SK-N-SH (cell line): ENCODE measurements at regions not wholly inside any gene's neighbourhood (a gene's known extent, or its start where the extent isn't known, plus 50 kb on each side); places are given as distances from the start of the nearest gene placed in this dataset.

Source experiments
- CHD2 ChIP-seq: fragments of 150-350 bp; IDR thresholded peaks from 2 replicates; pipeline ENCODE4 v1.6.1; 2018; ENCODE audit warnings: low read length; ENCODE audit not compliant: partially characterized antibody
- CTCF ChIP-seq: fragments of 200-600 bp; sonication (generic); IDR thresholded peaks from 2 replicates; pipeline ENCODE4 v1.6.1; 2017; ENCODE audit warnings: antibody characterized with exemption, mild to moderate bottlenecking, moderate library complexity
- EP300 ChIP-seq, 2 experiments: IDR thresholded peaks; 2 replicates each; pipeline versions ENCODE4 v1.4.0 to v1.6.1; 2012; ENCODE audit warnings: borderline replicate concordance in 1 of 2, low read depth in 1 of 2, low read length in 1 of 2
- GATA2 ChIP-seq: sonication (generic); formaldehyde crosslinking; IDR thresholded peaks from 2 replicates; pipeline ENCODE4 v1.5.0; 2020; ENCODE audit warnings: mild to moderate bottlenecking, missing genetic modification reagents
- JUND ChIP-seq: IDR thresholded peaks from 2 replicates; pipeline ENCODE4 v1.4.0; 2012
- NRF1 ChIP-seq: IDR thresholded peaks from 2 replicates; pipeline ENCODE4 v1.6.1; 2012; ENCODE audit warnings: low read depth, mild to moderate bottlenecking, low read length
- RAD21 ChIP-seq: IDR thresholded peaks from 2 replicates; pipeline ENCODE4 v1.6.1; 2012; ENCODE audit warnings: mild to moderate bottlenecking, low read length
- RFX5 ChIP-seq: IDR thresholded peaks from 2 replicates; pipeline ENCODE4 v1.6.1; 2012; ENCODE audit warnings: mild to moderate bottlenecking, improper control_type of control experiment, low read length
- RXRA ChIP-seq: IDR thresholded peaks from 2 replicates; pipeline ENCODE4 v1.4.0; 2012; ENCODE audit warnings: low read depth, mild to moderate bottlenecking, borderline replicate concordance
- TAF1 ChIP-seq: IDR thresholded peaks from 2 replicates; pipeline ENCODE4 v1.6.1; 2012; ENCODE audit warnings: low read depth, mild to moderate bottlenecking, low read length, moderate library complexity, borderline replicate concordance
- USF2 ChIP-seq: fragments of 150-350 bp; IDR thresholded peaks from 2 replicates; pipeline ENCODE4 v1.6.1; 2017; ENCODE audit warnings: antibody characterized with exemption, low read length, low read depth, borderline replicate concordance
- ZBTB33 ChIP-seq: IDR thresholded peaks from 2 replicates; pipeline ENCODE4 v1.4.0; 2012; ENCODE audit warnings: low read depth, borderline replicate concordance

GRCh38 chr13:31611214-31611613 is 128.1 kb upstream of the RXFP2 start:
- TF ChIP-seq CTCF (no peak), RFX5 (no peak), TAF1 (no peak), EP300 (IDR thresholded peaks at IDR 0.05; ENCODE audit: borderline replicate concordance in 1 of 2, low read depth in 1 of 2, low read length in 1 of 2) (no peak), RXRA (no peak), USF2 (no peak), CHD2 (no peak), NRF1 (no peak), ZBTB33 (no peak), RAD21 (no peak), JUND (no peak), GATA2 (CRISPR knock-in tag) (no peak)
